SIG-M5 (cell line): ENCODE measurements at regions not wholly inside any gene's neighbourhood (a gene's known extent, or its start where the extent isn't known, plus 50 kb on each side); places are given as distances from the start of the nearest gene placed in this dataset.
"Not testable (repeated sequence)": the region's sequence is repeated elsewhere in the genome, so short reads cannot be mapped to it uniquely, and the experiment has no call there.

Source experiments
- DNase-seq: peaks from one replicate; lab custom pipeline; 2025; lab: John Stamatoyannopoulos, UW

DNA sequence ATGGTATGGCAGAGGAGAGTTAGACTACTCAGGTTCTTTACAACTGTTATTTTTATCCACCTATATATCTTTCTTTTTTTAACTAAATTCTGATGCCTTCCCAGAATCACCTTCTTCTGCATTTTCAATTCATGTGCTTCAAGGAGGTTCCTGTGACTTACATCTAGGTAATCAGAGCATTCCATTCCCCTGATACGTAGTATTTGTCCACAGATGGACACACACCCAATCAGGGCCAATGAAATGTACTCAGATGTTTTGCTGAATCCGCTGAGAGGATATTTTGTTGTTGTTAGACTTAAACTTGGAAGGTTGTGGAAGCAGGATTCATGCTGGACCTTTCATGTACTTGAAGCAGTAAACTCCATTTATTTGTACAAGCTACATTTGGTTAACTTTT, 159.4 kb upstream of the FER start:
- DNase-seq = no peak

DNA sequence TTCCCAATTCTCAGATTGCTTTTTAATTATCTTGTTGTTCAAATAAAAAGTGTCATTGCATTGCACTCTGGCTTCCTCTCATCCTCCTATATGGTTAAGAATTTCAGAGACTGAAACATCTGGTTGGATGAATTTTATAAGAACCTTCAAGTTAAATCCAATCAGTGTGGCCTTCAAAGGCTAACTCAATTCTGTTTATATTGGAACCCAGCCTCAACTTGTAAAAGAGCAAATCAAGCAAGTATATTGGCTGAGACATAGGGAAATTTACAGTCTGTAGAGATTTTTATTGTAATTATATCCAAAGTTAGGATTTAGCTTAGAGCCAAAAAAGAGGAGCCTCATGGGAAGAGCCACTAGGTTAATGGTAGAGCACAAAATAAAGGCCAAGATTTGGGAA, 159.9 kb upstream of the FER start:
- no peak for DNase-seq

DNA sequence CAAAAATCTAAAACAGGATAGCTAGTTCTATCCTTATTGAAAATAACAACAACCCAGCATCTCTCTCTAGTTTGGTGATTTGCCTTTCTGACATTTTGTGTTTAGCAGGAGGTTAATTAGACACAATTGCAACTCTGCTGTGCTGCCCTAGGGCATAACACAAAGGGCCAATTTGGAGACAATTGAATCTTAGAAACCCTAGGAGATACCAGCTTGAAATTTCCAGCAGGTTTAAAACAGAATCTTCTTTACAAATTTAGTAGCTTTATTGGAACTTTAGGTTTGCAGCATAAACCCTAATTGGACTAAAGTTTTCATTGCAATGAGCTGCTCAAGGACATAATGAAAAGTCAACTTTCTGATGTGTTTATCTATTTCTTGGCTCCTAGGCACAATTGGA, 166.7 kb upstream of the FER start:
- DNase-seq = no peak

DNA sequence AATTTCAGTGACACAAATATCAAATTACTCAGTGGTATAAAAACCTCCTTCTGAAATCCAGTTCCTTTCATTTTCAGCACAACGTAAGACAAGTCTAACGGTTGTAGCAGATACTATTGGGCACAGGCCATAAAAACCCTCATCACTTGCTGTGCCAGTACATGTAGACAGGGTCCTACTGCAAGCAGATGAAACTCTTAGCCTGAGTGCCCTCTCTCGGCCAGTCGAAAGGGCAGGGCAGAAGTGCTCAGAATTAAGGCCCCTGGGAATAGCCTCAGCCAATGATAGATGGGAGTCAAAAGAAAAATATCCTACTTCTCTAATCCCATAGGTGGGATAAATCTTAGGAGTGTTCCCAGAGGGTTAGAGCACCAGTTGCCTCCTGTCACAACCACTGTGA, 168.5 kb upstream of the FER start:
- no peak for DNase-seq

DNA sequence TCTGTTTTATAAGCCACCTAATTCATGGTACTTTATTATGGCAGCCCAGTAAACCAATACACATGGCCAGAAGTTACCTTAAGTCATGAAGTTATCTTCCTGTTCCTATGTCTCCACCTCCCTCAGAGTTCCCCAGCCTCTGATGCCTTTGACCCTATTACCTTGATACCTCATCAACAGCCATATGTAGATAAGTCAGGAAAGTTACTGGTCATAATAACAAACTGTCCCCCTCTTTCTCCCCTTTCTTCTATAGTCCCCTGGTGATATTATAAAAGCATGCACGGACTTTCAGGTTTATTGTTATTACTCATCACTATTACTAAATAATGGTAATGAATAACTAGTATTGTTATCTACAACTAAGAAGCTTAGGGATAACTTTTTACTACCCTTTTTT, 168.9 kb upstream of the FER start:
- DNase-seq = no peak

DNA sequence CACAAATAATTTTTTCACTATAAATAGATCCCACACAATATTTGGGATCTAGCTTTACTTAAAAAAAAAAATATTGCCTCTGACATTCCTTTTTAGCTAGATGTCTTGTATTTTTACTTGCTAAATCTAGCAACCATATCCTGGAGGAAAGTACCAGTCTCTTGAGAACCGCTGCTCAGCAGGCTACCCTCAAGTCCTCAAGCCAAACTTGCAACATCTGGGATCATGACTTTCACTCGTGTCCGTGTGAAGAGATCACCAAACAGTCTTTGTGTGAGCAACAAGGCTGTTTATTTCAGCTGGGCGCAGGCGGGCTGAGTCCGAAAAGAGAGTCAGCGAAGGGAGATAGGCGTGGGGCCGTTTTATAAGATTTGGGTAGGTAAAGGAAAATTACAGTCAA, 180.3 kb upstream of the FER start:
- no peak for DNase-seq

DNA sequence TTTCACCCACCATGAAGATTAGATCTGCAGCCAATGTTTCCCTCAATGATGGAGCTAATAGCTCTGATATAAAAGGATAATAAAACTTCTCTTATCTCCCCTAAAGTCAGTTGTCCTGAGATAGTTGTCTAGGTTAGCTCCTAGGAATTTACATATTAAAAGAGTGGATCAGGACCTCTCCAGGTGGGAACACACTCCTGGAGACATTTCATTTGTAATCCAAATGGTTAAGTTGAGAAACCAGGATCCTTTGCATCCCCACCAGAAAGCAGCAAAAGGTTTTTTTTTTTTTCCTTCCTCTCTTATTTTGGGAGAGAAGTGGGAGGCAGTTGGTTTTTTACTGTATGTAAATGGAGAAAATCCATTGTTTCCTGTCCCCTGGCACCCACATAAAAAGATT, 182.5 kb upstream of the FBXL17 start:
- no peak for DNase-seq

DNA sequence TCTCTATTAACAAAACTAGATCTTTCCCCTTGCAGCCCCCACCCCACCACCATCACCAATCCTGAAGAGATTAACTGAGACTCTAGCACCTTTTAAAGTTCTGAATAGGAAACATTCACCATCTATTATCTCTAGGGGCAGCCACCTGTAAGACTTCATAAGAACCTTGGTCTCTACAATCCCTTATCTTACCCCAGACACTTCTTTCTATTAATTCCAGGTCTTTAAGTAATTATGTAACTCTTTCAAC, 180.2 kb upstream of the FBXL17 start:
- DNase-seq = no peak

DNA sequence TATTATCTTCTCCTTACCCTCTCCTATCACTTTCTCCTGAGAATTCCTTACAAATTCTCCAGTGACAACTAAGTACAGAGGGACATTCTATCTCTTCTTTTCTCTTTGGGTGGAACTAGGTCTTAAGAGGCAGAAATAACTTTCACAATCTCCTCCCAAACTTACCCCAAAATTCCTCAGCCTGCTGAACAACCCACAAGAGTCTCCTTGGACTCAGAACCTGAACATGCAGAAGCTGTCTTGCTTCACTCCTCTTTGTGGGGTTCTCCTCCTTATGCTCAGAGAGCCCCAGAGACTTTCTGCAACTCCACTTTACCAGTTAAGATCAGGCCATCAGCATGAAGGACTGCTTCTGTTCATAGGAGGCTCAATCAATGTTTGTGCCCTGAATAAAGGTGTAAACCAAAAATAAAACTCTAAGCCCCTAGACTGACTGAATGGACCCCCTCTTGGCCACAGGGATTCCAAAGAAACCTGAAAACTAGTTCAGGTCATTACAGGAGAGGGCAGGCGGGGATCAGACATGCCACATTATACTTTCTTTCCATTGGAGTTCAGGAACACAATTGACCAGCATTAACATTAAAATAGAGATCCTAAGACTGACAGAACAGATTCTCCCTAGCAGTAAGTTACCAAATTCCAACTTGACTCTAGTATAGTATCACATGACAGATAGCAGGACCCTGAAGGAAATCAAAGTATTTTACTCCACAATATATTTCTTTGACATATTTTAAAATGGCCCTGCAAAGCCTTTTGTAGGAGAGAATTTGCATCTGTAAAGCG, 179.7 kb upstream of the FBXL17 start:
- no peak for DNase-seq

DNA sequence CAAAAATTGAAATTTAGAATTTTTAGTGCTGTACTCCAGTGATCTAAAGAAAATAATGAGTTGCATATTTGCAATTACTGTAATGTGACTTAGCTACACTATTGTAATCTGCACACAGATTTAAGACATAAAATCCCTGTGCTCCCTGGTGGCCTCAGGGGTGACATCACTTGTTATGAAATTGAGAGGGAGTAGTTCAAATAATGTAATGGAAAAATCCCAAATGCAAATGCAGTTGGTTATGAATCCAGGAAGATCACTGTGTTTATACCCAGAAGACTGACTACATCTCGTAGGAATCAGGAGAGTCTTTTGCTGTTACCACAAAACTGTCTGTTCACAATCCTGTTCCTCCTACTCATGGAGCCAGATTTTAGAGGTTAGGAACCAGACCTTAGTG, 178.7 kb upstream of the FBXL17 start:
- no peak for DNase-seq

DNA sequence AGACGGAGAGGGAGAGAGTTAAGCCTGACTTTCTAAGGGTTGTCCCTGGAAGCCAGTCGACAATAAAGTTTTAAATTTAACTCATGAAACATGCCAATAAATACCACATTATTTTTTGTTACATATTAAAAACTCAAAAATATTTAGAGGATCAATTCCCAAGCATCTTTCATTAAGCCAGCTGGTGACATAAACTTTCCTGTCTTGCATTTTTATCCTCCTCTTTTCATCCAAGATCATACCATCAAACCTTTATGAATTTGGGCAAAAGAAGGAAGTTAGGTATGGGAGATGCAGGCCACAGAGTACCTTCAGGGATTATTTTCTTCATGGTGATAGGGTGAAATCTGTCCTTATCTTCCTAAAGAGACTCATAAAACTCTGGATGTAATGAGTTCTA, 178.3 kb upstream of the FBXL17 start:
- DNase-seq = no peak

DNA sequence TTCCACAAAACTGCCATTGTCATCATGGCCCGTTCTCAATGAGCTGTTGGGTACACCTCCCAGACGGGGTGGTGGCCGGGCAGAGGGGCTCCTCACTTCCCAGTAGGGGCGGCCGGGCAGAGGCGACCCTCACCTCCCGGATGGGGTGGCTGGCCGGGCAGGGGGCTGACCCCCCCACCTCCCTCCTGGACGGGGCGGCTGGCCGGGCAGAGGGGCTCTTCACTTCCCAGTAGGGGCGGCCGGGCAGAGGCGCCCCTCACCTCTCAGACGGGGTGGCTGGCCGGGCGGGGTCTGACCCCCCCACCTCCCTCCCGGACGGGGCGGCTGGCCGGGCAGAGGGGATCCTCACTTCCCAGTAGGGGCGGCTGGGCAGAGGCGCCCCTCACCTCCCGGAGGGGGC, 176.9 kb upstream of the FBXL17 start:
- DNase-seq = not testable (repeated sequence)

DNA sequence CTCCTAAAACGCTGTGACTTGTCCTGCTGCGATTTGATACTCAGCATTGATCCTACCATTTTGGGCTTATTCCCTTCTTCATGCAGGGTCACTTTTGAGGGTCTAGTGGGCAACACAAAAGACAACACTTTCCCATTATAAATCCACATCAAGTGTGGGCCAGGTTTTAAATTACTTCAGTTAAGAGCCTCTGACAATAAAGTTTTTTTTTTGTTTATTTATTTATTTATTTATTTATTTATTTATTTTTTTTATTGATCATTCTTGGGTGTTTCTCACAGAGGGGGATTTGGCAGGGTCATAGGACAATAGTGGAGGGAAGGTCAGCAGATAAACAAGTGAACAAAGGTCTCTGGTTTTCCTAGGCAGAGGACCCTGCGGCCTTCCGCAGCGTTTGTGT, 176.2 kb upstream of the FBXL17 start:
- DNase-seq = not testable (repeated sequence)

DNA sequence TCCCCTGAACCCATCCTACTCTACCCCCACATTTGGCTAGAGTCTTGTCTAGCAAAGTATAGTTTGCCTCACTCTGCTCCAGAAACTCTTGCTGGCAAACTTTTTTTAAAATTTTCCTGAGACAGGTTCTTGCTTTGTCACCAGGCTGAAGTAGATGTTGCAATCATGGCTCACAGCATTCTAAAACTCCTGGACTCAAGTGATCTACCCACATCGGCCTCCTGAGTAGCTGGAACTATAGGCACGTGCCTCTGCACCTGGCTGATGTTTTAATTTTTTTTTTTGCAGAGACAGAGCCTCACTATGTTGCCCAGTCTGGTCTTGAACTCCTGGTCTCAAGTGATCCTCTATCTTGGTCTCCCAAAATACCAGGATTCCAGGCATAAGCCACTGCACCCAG, 175.8 kb upstream of the FBXL17 start:
- no peak for DNase-seq

DNA sequence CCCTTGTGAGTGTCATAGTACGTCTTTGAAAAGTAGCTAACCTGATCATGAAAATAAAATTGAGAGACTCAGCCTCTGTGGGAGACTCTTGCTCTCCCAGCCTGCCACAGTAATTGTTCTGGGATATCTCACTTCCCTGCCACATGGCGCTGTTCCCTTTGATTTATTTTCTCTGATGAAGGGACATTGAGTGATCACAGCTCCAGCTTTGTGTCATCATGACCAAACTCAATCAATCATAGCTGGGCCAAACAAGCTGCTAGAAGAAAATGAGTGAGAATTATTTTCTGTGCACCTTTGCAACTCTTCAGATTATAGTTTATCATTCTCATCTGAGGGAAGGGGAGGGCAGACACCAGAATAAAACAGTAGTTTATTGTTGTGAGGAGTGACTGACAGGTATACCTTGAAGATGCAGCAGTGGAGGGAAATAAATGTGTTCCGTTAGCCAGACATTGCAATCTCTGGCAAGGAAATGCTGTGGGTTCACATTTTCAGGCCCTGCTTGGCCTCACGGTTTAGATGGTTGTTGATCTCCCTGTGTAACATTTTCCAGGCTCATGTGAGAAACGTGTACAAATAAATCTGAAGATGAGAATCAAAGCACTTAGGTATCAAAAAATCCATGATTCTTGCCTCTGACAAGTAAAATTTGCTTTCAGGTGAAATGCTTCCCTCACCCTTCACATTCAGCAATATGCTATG, 174.7 kb upstream of the FBXL17 start:
- no peak for DNase-seq

DNA sequence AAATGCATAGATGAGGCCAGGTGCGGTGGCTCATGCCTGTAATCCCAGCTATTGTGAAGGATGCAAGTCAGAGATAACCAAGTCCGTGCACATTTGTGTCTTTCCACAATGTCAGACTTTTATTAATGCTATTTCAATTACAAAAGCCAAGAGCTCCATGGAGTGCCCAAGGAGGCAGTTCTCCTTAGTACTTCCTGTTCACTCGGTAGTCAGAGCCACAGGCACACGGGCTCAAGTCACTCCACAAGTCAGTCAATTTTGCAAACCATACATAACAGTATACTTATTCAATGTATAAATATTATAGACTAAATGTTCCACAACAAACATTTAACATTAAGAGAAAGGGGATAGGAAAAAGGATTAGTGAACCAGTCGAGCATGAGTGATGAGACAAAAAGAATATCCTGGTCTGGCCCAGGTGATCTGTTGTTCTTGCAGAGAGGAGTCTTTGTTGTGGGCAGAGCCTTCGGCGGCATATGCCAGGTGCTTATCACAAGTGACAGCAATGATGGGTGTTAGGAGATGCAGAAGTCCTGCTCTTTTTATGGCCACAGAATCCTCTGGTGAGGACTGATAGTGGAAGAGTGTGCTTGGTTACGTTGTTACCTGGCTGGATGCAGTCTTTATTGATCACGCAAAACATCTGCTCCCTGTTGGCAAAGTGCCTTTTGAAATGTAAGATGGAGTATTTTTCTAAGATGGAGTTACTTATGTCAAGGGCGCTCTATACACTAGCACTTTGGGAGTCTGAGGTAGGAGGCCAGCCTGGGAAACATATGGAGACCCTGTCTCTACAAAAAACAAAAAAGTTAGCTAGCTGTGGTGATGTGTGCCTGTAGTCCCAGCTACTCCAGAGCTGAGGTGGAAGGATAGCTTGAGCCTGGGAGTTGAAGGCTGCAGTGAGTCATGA, 167.0 kb upstream of the FBXL17 start:
- DNase-seq = no peak

DNA sequence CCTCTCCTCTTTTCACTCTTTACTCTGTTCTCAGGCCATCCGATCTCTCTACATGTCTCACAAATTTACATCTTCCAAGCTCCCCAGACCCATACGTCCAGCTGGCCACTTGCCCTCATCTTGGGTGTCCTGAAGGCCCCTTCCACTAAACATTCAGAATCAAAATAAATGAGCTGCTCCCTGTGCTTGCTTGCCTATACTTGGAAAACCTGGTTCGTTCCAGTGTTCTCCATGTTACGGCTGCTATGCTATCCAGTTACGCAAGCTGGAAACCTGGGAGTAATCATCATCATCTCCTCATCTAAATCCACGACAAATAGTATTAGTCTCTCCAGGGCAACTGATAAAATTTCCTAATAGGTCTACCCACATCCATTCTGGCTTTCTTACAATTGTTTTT, 165.0 kb upstream of the FBXL17 start:
- no peak for DNase-seq

DNA sequence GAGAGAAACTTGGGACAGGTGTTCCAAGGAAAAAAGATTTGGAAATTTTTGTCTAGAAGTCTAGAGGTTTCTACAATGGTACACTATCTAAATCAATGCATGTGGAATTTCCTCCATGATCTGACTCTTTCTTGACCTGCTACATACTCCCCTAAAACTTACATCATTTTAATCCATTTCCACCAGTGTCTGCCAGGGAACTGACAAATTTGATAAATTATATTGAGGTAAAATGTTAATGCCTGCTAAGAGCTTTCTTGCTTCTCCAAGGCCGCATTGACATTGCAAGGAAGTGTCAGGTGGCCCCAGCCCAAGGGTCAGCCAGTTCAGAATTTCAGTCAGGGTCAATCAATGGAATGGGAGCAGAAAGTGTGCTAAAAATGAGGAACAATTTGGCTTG, 163.4 kb upstream of the FBXL17 start:
- DNase-seq = no peak

DNA sequence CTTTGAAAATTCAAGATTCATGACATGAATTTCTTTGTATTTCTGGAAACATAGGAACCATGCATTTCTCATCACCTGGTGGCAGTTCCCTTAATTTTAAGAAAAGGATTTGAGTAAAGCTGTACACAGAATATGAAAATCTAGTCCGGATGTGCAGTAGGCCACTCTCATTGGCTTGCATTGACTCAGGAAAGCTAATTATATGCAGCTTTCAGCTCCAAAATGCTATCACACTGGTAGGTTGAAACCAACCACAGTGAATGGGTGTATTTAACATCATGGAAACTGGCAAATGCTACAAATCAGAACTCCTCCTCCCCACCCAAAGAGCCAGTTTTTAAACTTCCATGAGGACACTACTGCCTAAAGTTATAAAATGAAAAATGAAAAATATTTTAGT, 161.6 kb upstream of the FBXL17 start:
- DNase-seq = no peak

DNA sequence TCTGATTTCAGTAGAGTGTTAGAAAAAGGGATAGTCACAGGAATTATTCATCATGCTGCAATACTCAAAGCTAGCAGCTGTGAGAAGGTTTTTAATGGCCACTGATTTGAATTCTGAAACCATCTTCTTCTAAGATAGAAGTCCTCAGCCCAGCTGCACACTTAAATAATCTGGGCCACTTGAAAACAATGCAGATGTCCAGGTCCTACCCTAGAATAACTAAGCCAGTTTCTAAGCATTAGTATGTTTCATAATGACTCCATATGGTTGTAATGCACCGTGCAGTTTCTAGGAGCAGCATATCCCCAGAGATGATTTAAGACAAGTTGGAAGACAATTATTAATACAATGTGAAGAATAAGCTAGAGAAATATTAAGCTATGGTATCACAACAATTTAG, 159.9 kb upstream of the FBXL17 start:
- no peak for DNase-seq

DNA sequence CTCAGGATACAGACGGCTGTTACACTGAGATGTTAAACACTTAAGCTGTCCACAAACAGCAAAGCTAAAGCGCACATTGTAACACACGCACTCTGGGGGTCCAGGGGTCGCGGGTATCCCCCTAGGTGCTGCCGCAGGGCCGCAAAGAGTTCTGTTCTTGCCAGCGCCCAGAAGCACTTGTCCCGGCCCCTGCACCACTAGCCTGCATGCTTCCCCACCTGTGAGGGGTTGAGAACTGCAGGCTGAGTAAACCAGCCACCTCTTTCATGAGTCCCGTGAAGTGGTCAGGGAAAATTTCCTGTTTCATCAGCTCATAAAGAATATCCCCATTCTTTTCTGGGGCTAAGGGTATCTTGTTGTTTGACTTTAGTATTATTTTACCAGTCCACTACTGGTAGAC, 154.4 kb upstream of the FBXL17 start:
- no peak for DNase-seq

DNA sequence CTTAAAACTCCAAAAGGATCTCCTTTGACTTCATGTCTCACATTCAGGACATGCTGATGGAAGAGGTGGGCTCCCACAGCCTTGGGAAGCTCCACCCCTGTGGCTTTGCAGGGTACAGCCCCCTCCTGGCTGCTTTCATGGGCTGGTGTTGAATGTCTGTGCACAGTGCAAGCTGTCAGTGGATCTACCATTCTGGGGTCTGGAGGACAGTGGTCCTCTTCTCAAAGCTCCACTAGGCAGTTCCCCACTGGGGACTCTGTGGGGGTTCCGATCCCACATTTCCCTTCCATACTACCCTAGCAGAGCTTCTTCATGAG, 150.2 kb upstream of the FBXL17 start:
- not testable (repeated sequence) for DNase-seq

DNA sequence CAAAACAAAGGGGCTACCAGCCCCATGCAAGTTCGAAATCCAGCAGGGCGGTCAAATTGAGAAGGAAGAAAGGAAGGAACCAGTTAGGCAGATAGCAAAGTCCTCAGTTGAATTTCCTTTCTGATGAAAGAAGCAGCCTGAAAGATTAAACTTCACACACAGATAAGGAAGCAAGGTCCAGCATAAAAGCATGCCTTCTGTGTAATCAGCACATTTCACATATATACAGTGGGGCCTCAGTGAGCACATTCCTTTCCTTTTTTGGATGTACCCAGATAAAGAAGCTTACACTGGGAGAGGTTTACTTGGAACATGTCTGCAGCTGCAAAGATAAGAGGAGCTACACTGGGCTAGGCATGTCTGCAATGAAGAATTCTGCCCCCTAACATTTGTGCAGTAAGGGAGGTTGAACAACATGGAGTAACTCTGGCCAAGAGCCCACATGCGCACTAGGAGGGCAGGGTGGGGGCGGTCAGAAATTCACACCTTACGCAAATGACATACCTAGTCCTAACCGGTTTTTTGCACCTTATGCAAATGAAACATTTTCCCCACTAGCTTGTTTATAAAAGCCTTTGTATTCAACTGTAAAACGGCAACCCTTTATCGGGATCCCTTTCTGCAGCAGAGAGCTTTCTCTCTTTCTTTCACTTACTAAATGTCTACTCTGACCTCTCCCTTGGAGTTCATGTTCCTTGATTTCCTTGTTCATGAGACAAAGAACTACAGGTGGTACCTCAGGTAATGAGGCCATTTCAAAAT, 149.7 kb upstream of the FBXL17 start:
- DNase-seq = no peak
